Neural cell (in vitro differentiated cells): ENCODE measurements at regions not wholly inside any gene's neighbourhood (a gene's known extent, or its start where the extent isn't known, plus 50 kb on each side); places are given as distances from the start of the nearest gene placed in this dataset.

ENCODE experiments used
- POLR2AphosphoS5 ChIP-seq: IDR thresholded peaks from 2 replicates; pipeline ENCODE4 v1.6.1; 2012
- SMC3 ChIP-seq: fragments of 450-650 bp; conservative IDR thresholded peaks from 2 replicates; pipeline ENCODE4 v1.6.1; 2014; ENCODE audit warnings: antibody characterized with exemption, mild to moderate bottlenecking, moderate library complexity; ENCODE audit not compliant: poor library complexity

- no peak for TF ChIP-seq SMC3
- TF ChIP-seq POLR2AphosphoS5: no peak
These were observed 254.6 kb upstream of the ATP5MC3 start for GRCh38 chr2:175436076-175436475.
